ENCODE measurements at regions not wholly inside any gene's neighbourhood (a gene's known extent, or its start where the extent isn't known, plus 50 kb on each side); places are given as distances from the start of the nearest gene placed in this dataset.
"Not testable (repeated sequence)": the region's sequence is repeated elsewhere in the genome, so short reads cannot be mapped to it uniquely, and the experiment has no call there.

GRCh38 chr2:78154586-78154985, 632.4 kb upstream of the LRRTM4 start:
- TF ChIP-seq CTCF (IDR thresholded peaks at IDR 0.05) (no peak), ZFX (IDR thresholded peaks at IDR 0.05; ENCODE audit: borderline replicate concordance) (no peak)
- no peak overlapping the region for H3K27ac ChIP-seq

- TF ChIP-seq ZFX (IDR thresholded peaks at IDR 0.05; ENCODE audit: borderline replicate concordance) (no peak), CTCF (IDR thresholded peaks at IDR 0.05) (no peak)
- H3K27ac ChIP-seq = no peak overlapping the region
Measured at GRCh38 chr2:78162202-78162601, 640.0 kb upstream of the LRRTM4 start.

GRCh38 chr2:78172157-78172556, 650.0 kb upstream of the LRRTM4 start:
- not testable (repeated sequence) for H3K27ac ChIP-seq

- no peak overlapping the region for H3K27ac ChIP-seq
- TF ChIP-seq CTCF (IDR thresholded peaks at IDR 0.05) (no peak), ZFX (IDR thresholded peaks at IDR 0.05; ENCODE audit: borderline replicate concordance) (no peak)
Measured at GRCh38 chr2:78175645-78176044, 653.5 kb upstream of the LRRTM4 start.

GRCh38 chr2:78201064-78201575, 678.9 kb upstream of the LRRTM4 start:
- no peak for TF ChIP-seq CTCF (IDR thresholded peaks at IDR 0.05)
- no peak for TF ChIP-seq ZFX (IDR thresholded peaks at IDR 0.05; ENCODE audit: borderline replicate concordance)

GRCh38 chr2:78202366-78202765, 680.2 kb upstream of the LRRTM4 start:
- no peak overlapping the region for H3K27ac ChIP-seq
- no peak for TF ChIP-seq CTCF (IDR thresholded peaks at IDR 0.05)
- no peak for TF ChIP-seq ZFX (IDR thresholded peaks at IDR 0.05; ENCODE audit: borderline replicate concordance)

More at GRCh38 chr2:78201064-78201575, 678.9 kb upstream of the LRRTM4 start:
- no peak overlapping the region for H3K27ac ChIP-seq

GRCh38 chr2:78202986-78203670, 681.0 kb upstream of the LRRTM4 start:
- no peak for TF ChIP-seq CTCF (IDR thresholded peaks at IDR 0.05)
- no peak for TF ChIP-seq ZFX (IDR thresholded peaks at IDR 0.05; ENCODE audit: borderline replicate concordance)
- no peak overlapping the region for H3K27ac ChIP-seq

- no peak overlapping the region for H3K27ac ChIP-seq
- TF ChIP-seq ZFX (IDR thresholded peaks at IDR 0.05; ENCODE audit: borderline replicate concordance) (no peak), CTCF (IDR thresholded peaks at IDR 0.05) (no peak)
Measured at GRCh38 chr2:78218066-78218465, 695.9 kb upstream of the LRRTM4 start.
